GM12865 (cell line): ENCODE measurements at regions not wholly inside any gene's neighbourhood (a gene's known extent, or its start where the extent isn't known, plus 50 kb on each side); places are given as distances from the start of the nearest gene placed in this dataset.

Experiments
- DNase-seq: peaks from one replicate; pipeline ENCODE4 v3.0.0; 2010; ENCODE audit warnings: low read depth
- H3K4me3 ChIP-seq: 2 replicates; pipeline ENCODE4 v1.5.1; 2011; ENCODE audit warnings: mild to moderate bottlenecking, low read depth, low read length, control low read depth
- TF ChIP-seq, protein P1 (sequence below): IDR thresholded peaks from 2 replicates; pipeline ENCODE4 v1.5.1; 2011; ENCODE audit warnings: low read length, control low read depth, low read depth, inconsistent platforms; ENCODE audit not compliant: insufficient read depth; ENCODE audit errors: missing control alignments

DNA sequence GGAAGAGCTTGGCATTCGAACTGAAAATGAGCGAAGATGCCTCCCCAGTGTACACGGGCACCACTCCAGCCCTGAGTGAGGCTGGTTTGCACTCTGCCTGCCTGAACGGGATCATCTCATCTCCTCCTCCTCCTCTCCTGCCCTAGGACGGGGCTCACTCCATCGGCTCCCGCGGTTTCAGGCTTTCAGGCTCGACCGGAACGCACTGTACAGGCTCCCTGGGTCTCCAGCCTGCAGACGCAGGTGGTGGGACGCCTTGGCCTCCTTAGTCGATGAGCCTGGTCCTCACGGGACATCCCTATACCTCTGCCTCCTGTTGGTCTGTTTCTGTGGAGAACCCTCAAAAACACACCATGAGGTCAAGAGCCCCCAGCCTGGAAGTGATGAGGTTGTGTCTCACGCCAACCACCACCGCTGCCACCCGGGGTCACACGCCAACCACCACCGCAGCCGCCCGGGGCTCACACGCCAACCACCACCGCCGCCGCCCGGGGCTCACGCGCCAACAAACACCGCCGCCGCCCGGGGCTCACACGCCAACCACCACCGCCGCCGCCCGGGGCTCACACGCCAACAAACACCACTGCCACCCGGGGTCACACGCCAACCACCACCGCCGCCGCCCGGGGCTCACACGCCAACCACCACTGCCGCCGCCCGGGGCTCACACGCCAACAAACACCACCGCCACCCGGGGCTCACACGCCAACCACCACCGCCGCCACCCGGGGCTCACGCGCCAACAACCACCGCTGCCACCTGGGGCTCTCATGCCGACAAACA lies 56.3 kb downstream of the FOXL3 start:
- TF ChIP-seq, protein P1, sequence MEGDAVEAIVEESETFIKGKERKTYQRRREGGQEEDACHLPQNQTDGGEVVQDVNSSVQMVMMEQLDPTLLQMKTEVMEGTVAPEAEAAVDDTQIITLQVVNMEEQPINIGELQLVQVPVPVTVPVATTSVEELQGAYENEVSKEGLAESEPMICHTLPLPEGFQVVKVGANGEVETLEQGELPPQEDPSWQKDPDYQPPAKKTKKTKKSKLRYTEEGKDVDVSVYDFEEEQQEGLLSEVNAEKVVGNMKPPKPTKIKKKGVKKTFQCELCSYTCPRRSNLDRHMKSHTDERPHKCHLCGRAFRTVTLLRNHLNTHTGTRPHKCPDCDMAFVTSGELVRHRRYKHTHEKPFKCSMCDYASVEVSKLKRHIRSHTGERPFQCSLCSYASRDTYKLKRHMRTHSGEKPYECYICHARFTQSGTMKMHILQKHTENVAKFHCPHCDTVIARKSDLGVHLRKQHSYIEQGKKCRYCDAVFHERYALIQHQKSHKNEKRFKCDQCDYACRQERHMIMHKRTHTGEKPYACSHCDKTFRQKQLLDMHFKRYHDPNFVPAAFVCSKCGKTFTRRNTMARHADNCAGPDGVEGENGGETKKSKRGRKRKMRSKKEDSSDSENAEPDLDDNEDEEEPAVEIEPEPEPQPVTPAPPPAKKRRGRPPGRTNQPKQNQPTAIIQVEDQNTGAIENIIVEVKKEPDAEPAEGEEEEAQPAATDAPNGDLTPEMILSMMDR = no peak
- H3K4me3 ChIP-seq = no peak overlapping the region
- no peak for DNase-seq

- H3K4me3 ChIP-seq = no peak overlapping the region
- no peak for DNase-seq
- TF ChIP-seq, protein P1 = no peak
These were observed 57.1 kb downstream of the FOXL3 start for GRCh38 chr7:347001-347590.

GRCh38 chr7:347644-348479 lies 57.9 kb downstream of the FOXL3 start:
- no peak for DNase-seq
- no peak overlapping the region for H3K4me3 ChIP-seq
- TF ChIP-seq, protein P1 = no peak

GRCh38 chr7:348480-348844 lies 58.5 kb downstream of the FOXL3 start:
- no peak for DNase-seq
- H3K4me3 ChIP-seq = no peak overlapping the region

DNA sequence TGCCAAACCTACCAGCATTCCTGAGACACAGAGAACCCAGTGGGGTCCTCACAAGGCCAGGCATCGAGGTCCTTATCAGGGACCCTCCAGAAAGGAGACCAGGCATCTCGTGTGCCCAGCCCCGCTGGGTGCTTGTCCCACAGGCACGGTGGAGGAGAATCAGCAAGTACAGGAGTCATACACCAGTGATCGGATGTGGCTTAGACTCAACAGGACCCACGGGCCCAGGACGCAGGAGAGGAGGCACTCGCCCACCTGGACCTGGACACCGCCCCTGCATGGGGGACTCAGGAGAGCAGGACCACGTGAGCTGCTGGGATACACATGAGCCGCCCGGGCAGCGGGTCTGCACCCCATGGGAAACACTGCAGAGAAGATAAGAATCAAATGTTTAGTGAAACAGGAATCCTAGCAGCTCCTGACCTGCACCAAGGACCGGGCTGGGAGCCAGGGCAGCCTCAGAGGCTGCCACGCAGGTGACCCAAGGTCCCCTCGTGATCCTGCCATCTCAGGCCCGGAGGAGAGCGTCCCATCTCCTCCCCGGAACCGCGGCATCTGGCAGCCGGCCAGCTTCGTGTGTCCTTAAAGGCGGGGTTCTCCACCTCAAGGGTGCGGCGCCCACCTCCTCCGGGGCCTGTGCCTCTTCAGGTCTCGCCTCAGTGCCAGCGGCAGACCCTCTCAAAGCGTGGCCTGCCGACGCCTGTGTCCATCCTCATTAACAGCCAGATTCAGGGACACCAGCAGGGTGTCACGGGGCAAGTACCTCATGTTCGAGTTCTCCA lies 59.2 kb downstream of the FOXL3 start:
- no peak for DNase-seq
- H3K4me3 ChIP-seq = no peak overlapping the region
- TF ChIP-seq, protein P1 = no peak

More at GRCh38 chr7:348480-348844, 58.5 kb downstream of the FOXL3 start:
- TF ChIP-seq, protein P1 = no peak

DNA sequence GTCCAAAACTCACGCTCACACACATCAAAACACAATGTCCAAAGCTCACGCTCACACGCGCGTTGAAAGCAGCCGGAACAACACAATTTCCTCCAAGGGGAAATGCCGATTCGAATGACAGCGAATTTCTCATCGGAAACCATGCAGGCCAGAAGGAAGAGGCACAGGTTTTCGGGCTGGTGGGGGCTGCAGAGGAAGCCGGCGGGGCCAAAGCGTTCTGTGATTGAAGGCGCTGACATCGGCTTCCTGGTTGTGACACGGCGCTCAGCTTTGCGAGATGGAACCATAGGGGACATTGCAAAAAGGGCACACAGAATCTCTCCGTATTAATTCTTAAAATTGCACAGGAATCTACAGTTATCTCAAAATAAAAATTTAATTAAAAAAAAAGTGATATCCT lies 61.3 kb downstream of the FOXL3 start:
- no peak for DNase-seq
- TF ChIP-seq, protein P1 = no peak

More for the DNA sequence above, 61.3 kb downstream of the FOXL3 start:
- H3K4me3 ChIP-seq = no peak overlapping the region
